Fibroblast of the aortic adventitia (primary cell): ENCODE measurements at regions not wholly inside any gene's neighbourhood (a gene's known extent, or its start where the extent isn't known, plus 50 kb on each side); places are given as distances from the start of the nearest gene placed in this dataset.

Source experiments
- DNase-seq: peaks from one replicate; pipeline ENCODE4 v3.0.0-alpha.2; 2010; ENCODE audit warnings: low read depth
- H3K4me3 ChIP-seq: 2 replicates; pipeline ENCODE4 v1.5.1; 2011; ENCODE audit warnings: low read depth, mild to moderate bottlenecking, control low read depth, low read length, moderate library complexity
- CTCF ChIP-seq: IDR thresholded peaks from 2 replicates; pipeline ENCODE4 v1.5.1; 2011; ENCODE audit warnings: mild to moderate bottlenecking, low read length, control low read depth, inconsistent platforms; ENCODE audit not compliant: insufficient read depth

- H3K4me3 ChIP-seq: no peak overlapping the region
- no peak for DNase-seq
- no peak for TF ChIP-seq CTCF
Measured at GRCh38 chr6:67664942-67665341, 970.1 kb upstream of the ADGRB3 start.

GRCh38 chr6:67663105-67663895 is 971.8 kb upstream of the ADGRB3 start:
- no peak for DNase-seq
- H3K4me3 ChIP-seq: no peak overlapping the region
- TF ChIP-seq CTCF: no peak

GRCh38 chr6:67653561-67653960 is 981.5 kb upstream of the ADGRB3 start:
- no peak for TF ChIP-seq CTCF
- no peak for DNase-seq
- H3K4me3 ChIP-seq: no peak overlapping the region

GRCh38 chr6:67646550-67646949 is 988.5 kb upstream of the ADGRB3 start:
- H3K4me3 ChIP-seq: no peak overlapping the region
- TF ChIP-seq CTCF: no peak
- DNase-seq: no peak

- no peak for DNase-seq
- no peak for TF ChIP-seq CTCF
- H3K4me3 ChIP-seq: no peak overlapping the region
Measured at GRCh38 chr6:67643281-67643680, 991.8 kb upstream of the ADGRB3 start.

- no peak overlapping the region for H3K4me3 ChIP-seq
- no peak for DNase-seq
- TF ChIP-seq CTCF: no peak
Measured at GRCh38 chr6:67642582-67642981, 992.5 kb upstream of the ADGRB3 start.

GRCh38 chr6:67640484-67640883 is 994.6 kb upstream of the ADGRB3 start:
- H3K4me3 ChIP-seq: no peak overlapping the region
- DNase-seq: peak; percentile 72
- no peak for TF ChIP-seq CTCF
